Fibroblast of lung (primary cell): ENCODE measurements at regions not wholly inside any gene's neighbourhood (a gene's known extent, or its start where the extent isn't known, plus 50 kb on each side); places are given as distances from the start of the nearest gene placed in this dataset.

ENCODE experiments used
- DNase-seq, 2 donors: peaks; one replicate each; pipeline versions ENCODE4 v3.0.0 to v3.0.0-alpha.2; 2010; ENCODE audit warnings: low read depth in 2 of 2
- H2AFZ ChIP-seq: 2 replicates; pipeline ENCODE4 v1.5.1; 2012; ENCODE audit warnings: low read length, control low read depth, inconsistent platforms
- H3K27ac ChIP-seq: 2 replicates; pipeline ENCODE4 v1.5.1; 2011; ENCODE audit warnings: low read length, control low read depth; ENCODE audit not compliant: insufficient read depth
- H3K27me3 ChIP-seq: 2 replicates; pipeline ENCODE4 v1.5.1; 2011; ENCODE audit warnings: mild to moderate bottlenecking, low read length; ENCODE audit not compliant: control insufficient read depth, insufficient read depth
- H3K36me3 ChIP-seq: 2 replicates; pipeline ENCODE4 v1.5.1; 2011; ENCODE audit warnings: low read length; ENCODE audit not compliant: control insufficient read depth, insufficient read depth
- H3K4me1 ChIP-seq: 2 replicates; pipeline ENCODE4 v1.5.1; 2011; ENCODE audit warnings: low read length; ENCODE audit not compliant: control insufficient read depth, insufficient read depth; ENCODE audit errors: extremely low read depth
- H3K4me2 ChIP-seq: 2 replicates; pipeline ENCODE4 v1.5.1; 2011; ENCODE audit warnings: low read length, control low read depth; ENCODE audit not compliant: insufficient read depth; ENCODE audit errors: extremely low read depth
- H3K4me3 ChIP-seq, 4 experiments: fragments of 200-600 bp in 1 of 4; sonication (generic) in 1 of 4; replicated peaks in 1 of 4; 2 replicates each; pipeline ENCODE4 v1.5.1; 2011 to 2016; ENCODE audit warnings: low read length in 4 of 4, low read depth in 3 of 4, mild to moderate bottlenecking in 3 of 4, control low read depth in 2 of 4, inconsistent platforms in 1 of 4, mixed read lengths in 1 of 4; ENCODE audit not compliant: insufficient read depth in 1 of 4; ENCODE audit errors: control extremely low read depth in 1 of 4
- H3K79me2 ChIP-seq: 2 replicates; pipeline ENCODE4 v1.5.1; 2012; ENCODE audit warnings: mild to moderate bottlenecking, low read length, inconsistent platforms; ENCODE audit not compliant: control insufficient read depth, insufficient read depth
- H3K9ac ChIP-seq: 2 replicates; pipeline ENCODE4 v1.5.1; 2011; ENCODE audit warnings: mild to moderate bottlenecking, low read length, control low read depth; ENCODE audit not compliant: insufficient read depth
- H3K9me3 ChIP-seq: 2 replicates; pipeline ENCODE4 v1.5.1; 2012; ENCODE audit warnings: low read depth, low read length; ENCODE audit not compliant: control insufficient read depth, insufficient read depth
- H4K20me1 ChIP-seq: 2 replicates; pipeline ENCODE4 v1.5.1; 2011; ENCODE audit warnings: low read length; ENCODE audit not compliant: control insufficient read depth, insufficient read depth; ENCODE audit errors: extremely low read depth
- EZH2 ChIP-seq: IDR thresholded peaks from 2 replicates; pipeline ENCODE4 v1.5.1; 2012; ENCODE audit warnings: low read length, control low read depth, mild to moderate bottlenecking; ENCODE audit errors: missing control alignments
- TF ChIP-seq, protein P1 (sequence below), 2 donors: IDR thresholded peaks in 1 of 2; conservative IDR thresholded peaks in 1 of 2; 1 replicate in 1 of 2; 2 replicates in 1 of 2; pipeline ENCODE4 v1.5.1; 2011 to 2012; ENCODE audit warnings: low read length in 2 of 2, control low read depth in 1 of 2, inconsistent platforms in 1 of 2, low read depth in 1 of 2, mild to moderate bottlenecking in 1 of 2

GRCh38 chr14:83594874-83595273, 1935.1 kb upstream of the FLRT2 start:
- Histone ChIP-seq H3K9me3 (no peaks in the 10 kb centered on the region), H3K36me3 (no peaks in the 10 kb centered on the region), H3K4me3 (no peak overlapping the region), H3K27me3 (no peaks in the 10 kb centered on the region), H2AFZ (no peak overlapping the region), H4K20me1 (no peaks in the 10 kb centered on the region), H3K27ac (no peak overlapping the region), H3K4me1 (no peaks in the 10 kb centered on the region), H3K79me2 (no peaks in the 10 kb centered on the region), H3K9ac (no peak overlapping the region), H3K4me2 (no peak overlapping the region)
- TF ChIP-seq, protein P1, sequence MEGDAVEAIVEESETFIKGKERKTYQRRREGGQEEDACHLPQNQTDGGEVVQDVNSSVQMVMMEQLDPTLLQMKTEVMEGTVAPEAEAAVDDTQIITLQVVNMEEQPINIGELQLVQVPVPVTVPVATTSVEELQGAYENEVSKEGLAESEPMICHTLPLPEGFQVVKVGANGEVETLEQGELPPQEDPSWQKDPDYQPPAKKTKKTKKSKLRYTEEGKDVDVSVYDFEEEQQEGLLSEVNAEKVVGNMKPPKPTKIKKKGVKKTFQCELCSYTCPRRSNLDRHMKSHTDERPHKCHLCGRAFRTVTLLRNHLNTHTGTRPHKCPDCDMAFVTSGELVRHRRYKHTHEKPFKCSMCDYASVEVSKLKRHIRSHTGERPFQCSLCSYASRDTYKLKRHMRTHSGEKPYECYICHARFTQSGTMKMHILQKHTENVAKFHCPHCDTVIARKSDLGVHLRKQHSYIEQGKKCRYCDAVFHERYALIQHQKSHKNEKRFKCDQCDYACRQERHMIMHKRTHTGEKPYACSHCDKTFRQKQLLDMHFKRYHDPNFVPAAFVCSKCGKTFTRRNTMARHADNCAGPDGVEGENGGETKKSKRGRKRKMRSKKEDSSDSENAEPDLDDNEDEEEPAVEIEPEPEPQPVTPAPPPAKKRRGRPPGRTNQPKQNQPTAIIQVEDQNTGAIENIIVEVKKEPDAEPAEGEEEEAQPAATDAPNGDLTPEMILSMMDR (conservative IDR thresholded peaks at IDR 0.05 in 1 of 2, IDR thresholded peaks at IDR 0.05 in 1 of 2; ENCODE audit: low read depth in 1 of 2, low read length in 2 of 2) = no peak
- TF ChIP-seq EZH2 = no peak
- no peak for DNase-seq

- no peak overlapping the region for H2AFZ ChIP-seq
- H3K4me1 ChIP-seq = no peaks in the 10 kb centered on the region
- H3K9me3 ChIP-seq = no peaks in the 10 kb centered on the region
- TF ChIP-seq, protein P1 (conservative IDR thresholded peaks at IDR 0.05 in 1 of 2, IDR thresholded peaks at IDR 0.05 in 1 of 2; ENCODE audit: low read depth in 1 of 2, low read length in 2 of 2) = no peak
- TF ChIP-seq EZH2 = no peak
- no peaks in the 10 kb centered on the region for H3K27me3 ChIP-seq
- H4K20me1 ChIP-seq = no peaks in the 10 kb centered on the region
- H3K36me3 ChIP-seq = no peaks in the 10 kb centered on the region
- H3K9ac ChIP-seq = no peak overlapping the region
- H3K79me2 ChIP-seq = no peaks in the 10 kb centered on the region
- no peak overlapping the region for H3K4me2 ChIP-seq
- no peak overlapping the region for H3K27ac ChIP-seq
- no peak overlapping the region for H3K4me3 ChIP-seq
- DNase-seq = no peak
Observed at GRCh38 chr14:83607682-83608081, 1922.3 kb upstream of the FLRT2 start.

DNA sequence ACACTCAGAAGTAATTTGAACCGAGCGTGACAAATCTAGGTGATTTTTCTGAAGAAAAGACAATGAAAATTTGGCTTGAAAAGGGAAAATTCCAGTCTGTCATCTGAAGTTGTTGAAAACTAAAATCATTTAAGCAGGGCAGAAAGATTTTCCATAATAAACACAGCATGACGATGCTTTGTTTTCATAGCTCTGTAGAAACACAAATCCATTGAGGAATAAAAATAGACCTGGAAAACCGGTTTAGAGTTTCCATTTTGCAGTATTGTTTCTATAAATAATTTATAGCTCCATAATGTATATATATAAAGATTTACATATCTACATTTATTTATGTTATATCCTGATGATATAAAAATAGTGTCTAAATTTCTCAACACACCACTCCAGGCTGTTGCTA, 1918.5 kb upstream of the FLRT2 start:
- Histone ChIP-seq H3K79me2 (no peaks in the 10 kb centered on the region), H3K27ac (no peak overlapping the region), H3K4me2 (no peak overlapping the region), H3K9me3 (no peaks in the 10 kb centered on the region), H3K9ac (no peak overlapping the region), H2AFZ (no peak overlapping the region), H4K20me1 (no peaks in the 10 kb centered on the region), H3K4me1 (no peaks in the 10 kb centered on the region), H3K27me3 (no peaks in the 10 kb centered on the region), H3K36me3 (no peaks in the 10 kb centered on the region), H3K4me3 (no peak overlapping the region)
- no peak for TF ChIP-seq EZH2
- TF ChIP-seq, protein P1 (conservative IDR thresholded peaks at IDR 0.05 in 1 of 2, IDR thresholded peaks at IDR 0.05 in 1 of 2; ENCODE audit: low read depth in 1 of 2, low read length in 2 of 2) = no peak
- DNase-seq = no peak
